NCI-H526 treated with DMSO at 0.1 percent for 48 hours (cell line): ENCODE measurements at regions not wholly inside any gene's neighbourhood (a gene's known extent, or its start where the extent isn't known, plus 50 kb on each side); places are given as distances from the start of the nearest gene placed in this dataset.
A peak's percentile ranks its signal among the peaks of the same experiment; 100 is the strongest.
"Not testable (repeated sequence)": the region's sequence is repeated elsewhere in the genome, so short reads cannot be mapped to it uniquely, and the experiment has no call there.

Experiments used
- DNase-seq: peaks from one replicate; lab custom pipeline; 2025; lab: John Stamatoyannopoulos, UW

DNA sequence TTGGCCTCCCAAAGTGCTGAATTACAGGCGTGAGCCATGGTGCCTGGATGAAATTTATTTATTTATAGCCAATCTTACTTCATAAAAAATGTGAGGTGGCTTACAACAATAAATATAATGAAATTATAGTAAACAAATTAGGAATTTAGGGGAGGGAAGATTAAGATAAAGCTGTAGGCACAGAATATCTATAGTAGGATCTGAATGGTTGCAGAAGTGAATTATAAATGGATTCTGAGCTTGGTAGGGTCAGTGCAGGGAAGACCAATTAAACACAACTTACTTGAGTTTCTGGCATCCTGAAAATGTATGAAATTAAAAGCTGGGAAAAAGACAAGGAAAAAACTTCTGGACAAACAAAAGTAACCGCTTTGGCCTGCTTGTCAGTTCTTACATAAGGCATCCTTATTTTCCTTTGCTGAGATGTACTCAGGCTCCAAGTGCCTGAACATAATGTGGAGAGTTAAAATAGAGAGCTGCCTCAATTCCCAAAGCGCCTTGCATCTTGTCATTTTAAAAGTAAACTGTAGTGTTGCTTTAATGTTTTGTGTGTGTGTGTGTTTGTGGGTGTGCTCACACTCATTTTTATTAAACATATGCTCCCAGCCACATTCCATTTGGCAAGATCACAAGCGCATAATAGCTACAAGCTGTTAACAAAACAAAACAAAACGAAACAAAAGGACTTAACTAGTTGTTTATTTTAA is 247.3 kb downstream of the S1PR1 start:
- DNase-seq = no peak

DNA sequence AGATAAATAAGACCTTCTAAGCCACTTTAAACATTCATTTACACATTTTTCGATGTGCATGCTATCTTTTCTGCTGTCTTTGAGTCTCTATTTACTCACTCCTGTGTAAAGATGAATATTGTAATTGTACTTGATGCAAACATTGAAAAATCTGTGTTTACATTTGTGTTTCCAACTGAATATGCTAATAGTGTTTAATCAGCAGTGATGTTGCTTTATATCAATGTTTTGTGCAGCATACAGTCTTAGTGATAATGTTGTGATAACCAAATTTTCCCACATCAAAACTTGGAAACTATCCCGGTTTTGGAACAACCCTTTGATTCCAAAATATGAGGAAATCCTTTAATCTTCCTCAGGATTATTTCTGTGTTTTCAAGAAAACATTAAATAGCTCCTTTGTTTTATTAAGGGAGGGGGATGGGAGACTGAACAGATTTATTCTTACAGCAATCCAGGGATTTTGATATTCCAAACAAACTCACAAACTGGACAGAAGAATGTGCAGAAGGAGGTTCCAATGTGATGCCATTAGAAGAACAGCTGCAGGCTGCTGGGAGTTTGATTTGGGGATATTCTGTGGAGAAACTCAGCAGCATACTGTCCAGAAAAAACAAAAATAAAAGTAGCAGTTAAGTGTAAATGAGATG is 248.0 kb downstream of the S1PR1 start:
- DNase-seq = peak; percentile 61

DNA sequence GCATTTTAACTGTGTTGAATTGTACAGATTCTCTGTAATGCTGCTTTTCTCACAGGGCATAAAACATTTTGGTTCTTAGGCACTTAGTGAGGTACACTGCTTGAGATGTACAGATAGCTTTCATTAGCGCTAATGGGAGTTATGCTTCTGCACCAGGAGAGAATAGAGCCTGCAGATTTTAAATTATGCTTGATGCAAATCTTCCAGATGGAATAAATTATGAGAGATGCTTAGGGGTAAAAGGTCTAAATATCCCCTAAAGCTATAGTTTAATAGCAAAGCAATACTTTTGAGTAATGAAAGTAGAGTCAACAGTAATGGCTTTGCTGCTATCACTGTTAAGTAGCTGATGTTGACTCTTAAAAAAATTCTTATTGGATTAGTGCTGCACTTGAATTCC is 248.9 kb downstream of the S1PR1 start:
- DNase-seq = peak; percentile 30

DNA sequence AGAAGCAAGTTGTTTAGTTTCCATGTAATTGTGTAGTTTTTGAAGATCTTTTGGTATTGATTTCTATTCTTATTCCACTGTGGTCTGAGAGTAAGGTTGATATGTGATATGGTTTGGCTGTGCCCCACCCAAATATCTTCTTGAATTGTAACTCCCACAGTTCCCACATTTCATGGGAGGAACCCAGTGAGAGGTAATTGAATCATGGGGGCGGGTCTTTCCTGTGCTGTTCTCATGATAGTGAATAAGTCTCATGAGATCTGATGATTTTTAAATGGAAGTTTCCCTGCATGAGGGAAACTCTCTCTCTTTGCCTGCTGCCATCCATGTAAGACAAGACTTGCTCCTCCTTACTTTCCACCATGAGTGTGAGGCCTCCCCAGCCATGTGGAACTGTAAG is 255.3 kb downstream of the S1PR1 start:
- DNase-seq = not testable (repeated sequence)

- DNase-seq = not testable (repeated sequence)
Measured at GRCh38 chr1:101493920-101494319, 257.1 kb downstream of the S1PR1 start.

DNA sequence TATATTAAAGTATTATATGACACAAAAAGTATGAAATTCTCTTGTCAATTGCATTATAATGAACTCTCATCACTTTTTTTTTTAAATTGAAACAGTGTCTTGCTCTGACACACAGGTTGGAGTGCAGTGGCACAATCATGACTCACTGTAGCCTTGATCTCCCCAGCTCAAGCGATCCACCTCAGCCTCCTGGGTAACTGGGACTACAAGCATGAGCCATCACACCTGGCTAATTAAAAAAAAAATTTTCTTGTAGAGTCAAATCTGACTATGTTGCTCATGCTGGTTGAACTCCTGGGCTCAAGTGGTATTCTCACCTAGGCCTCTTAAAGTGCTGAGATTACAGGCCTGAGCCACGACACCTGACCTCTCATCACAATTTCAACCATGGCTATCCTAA is 259.3 kb downstream of the S1PR1 start:
- DNase-seq = no peak

DNA sequence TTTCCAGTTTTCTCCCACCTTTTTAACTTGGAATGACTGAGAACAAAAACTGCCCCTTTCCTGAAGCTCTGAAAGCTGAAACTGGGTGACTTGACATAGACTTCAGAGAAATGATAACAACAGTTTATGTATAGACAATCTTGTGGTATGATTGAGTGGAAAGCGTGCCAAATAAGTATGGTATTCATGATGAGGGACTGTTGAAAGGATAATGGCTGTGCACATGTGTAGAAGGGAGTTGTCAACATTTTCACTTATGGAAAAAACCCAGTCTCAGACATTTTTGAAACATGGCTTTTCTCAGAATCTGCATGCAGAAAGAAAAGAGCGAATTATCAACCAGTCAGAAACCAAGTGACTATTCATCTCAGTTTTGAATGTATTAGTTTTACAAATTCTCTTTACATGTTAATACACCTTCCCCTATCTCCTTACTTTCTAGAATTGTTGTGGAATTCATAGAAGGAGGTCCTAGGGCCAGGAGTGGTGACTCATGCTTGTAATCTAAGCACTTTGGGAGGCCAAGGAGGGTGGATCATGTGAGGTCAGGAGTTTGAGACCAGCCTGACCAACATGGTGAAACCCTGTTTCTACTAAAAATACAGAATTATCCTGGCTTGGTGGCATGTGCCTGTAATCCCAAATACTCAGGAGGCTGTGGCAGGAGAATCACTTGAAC is 261.2 kb downstream of the S1PR1 start:
- no peak for DNase-seq

DNA sequence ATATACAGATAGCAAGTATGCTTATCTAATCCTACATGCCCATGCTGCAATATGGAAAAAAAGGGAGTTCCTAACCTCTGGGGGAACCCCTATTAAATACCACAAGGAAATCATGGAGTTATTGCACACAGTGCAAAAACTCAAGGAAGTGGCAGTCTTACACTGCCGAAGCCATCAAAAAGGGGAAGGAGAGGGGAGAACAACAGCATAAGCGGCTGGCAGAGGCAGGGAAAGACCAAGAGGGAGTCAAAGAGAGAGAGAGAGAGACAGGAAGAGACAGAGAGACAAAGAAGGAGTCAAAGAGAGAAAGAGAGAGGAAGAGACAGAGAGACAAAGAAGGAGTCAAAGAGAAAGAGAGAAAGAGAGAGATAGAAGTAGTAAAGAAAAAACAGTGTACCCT is 267.3 kb downstream of the S1PR1 start:
- not testable (repeated sequence) for DNase-seq

DNA sequence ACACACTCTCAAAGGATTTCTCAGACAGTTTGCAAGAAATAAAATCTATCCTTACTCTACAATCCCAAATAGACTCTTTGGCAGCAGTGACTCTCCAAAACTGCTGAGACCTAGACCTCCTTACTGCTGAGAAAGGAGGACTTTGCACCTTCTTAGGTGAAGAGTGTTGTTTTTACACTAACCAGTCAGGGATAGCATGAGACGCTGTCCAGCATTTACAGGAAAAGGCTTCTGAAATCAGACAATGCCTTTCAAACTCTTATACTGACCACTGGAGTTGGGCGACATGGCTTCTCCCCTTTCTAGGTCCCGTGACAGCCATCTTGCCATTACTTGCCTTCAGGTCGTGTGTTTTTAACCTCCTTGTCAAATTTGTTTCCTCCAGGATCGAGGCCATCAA is 268.4 kb downstream of the S1PR1 start:
- DNase-seq = not testable (repeated sequence)

GRCh38 chr1:101506541-101507164 is 269.8 kb downstream of the S1PR1 start:
- DNase-seq = peak; percentile 33

DNA sequence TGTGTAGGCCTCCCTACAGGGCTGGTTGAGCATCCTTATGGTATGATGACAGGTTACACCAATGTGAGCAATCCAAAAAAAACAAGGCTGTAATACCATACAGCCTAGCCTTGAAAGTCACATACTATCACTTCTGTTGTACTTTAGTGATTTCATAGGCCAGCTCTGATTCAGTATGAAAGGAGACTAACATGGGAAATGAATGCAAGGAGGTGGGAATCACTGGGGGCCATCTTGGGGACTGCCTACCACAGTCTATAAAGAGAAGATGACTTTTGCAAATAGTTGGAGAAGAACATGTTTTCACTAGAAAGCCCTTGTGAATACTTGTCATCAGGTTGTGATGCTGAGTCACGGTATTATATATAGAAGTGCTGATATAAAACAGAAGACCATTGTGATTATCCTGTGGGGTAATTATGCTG is 270.7 kb downstream of the S1PR1 start:
- DNase-seq = no peak

GRCh38 chr1:101508913-101509312 is 272.1 kb downstream of the S1PR1 start:
- no peak for DNase-seq

DNA sequence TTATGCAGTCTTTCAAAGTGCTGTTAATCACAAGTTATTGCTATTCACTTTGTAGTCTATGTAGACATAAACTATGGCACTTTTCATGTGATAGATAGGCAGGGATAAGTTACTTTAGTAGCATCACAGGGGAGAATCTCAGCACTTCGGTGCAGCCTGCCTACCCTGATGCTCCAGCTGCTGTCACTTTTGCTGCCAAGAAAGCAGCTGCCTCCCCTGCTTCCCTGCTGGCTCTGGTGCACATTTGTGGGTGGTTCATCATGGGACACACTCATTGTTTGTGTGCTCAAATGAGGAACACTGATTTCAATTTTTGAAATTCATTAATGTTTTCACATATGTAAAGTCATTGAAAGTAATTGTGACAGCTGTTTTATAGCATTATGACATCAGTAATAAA is 272.6 kb downstream of the S1PR1 start:
- no peak for DNase-seq

DNA sequence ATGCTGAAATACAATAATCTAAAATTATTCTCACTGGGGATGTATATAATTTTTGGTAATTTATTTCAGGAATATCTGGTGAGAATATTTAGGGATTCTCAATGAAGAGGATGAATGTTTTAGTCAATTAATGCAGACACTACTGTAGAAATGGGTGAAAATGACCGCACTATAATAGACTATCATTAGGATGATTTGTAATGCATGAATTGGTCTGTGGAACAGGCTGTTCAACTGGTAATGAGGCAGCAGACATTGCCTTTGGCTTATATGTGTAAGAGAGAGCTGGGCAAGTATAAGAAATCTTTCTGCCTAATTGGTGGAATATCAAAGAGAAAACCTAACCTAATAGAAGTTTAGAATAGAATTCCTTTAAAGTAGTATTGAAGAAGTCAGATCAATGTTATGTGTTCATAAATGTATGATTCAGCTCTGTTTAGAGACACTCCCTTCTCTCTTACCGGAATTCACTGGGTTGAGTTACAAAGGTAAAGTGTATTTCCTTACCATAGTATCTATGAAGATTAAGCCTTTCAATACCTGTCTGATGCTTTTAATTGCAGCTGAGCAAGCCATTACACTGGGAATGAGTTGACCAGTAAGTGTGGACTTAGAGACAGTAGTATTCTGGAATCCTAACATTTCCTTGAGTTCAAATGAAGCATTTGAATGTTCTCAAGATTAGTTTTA is 274.5 kb downstream of the S1PR1 start:
- peak; percentile 2 for DNase-seq

- DNase-seq = peak; percentile 27
Measured at GRCh38 chr1:101520302-101520701, 283.5 kb downstream of the S1PR1 start.

GRCh38 chr1:101522486-101522885 is 285.7 kb downstream of the S1PR1 start:
- no peak for DNase-seq

DNA sequence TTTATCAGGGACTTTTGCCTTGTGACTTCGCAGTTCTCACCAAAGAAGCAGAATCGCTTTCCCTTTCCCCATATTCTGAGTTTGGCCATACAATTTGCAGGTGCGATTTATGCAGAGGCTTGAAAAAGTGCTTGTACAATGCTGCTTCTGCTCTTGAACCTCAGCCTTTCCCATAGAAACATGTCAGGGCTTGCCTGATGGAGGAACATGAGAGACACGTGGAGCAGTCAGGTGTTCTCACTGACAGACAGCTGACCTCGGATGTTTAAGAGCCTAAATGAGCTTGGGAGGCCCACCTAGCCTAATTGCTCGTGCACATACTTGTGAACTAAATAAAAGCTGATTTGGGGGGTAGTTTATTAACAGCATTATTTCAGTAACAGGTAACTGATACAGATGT is 290.0 kb downstream of the S1PR1 start:
- DNase-seq = peak; percentile 7

- no peak for DNase-seq
Measured at GRCh38 chr1:101532377-101532776, 295.6 kb downstream of the S1PR1 start.

GRCh38 chr1:101540161-101540560 is 303.3 kb downstream of the S1PR1 start:
- no peak for DNase-seq

GRCh38 chr1:101546885-101547284 is 310.1 kb downstream of the S1PR1 start:
- DNase-seq = no peak

DNA sequence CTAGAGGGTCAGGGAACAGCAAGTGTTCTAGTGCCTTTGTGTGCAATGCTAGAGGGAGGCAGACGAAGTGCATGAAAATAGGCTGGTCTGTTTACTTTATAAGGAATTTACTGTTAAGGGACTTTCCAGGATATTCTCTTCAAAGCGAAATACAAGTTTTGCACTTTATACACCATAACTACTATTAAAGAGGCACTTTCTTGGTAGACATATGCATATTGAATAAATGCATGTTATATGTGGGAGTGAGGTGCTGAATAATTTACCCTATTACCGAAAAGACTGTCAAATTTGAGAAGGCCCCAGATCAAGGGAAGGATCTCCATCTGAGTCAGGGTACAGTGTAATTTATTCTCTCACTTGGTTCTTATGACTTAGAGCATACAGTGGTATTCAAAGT is 310.5 kb downstream of the S1PR1 start:
- DNase-seq = no peak

DNA sequence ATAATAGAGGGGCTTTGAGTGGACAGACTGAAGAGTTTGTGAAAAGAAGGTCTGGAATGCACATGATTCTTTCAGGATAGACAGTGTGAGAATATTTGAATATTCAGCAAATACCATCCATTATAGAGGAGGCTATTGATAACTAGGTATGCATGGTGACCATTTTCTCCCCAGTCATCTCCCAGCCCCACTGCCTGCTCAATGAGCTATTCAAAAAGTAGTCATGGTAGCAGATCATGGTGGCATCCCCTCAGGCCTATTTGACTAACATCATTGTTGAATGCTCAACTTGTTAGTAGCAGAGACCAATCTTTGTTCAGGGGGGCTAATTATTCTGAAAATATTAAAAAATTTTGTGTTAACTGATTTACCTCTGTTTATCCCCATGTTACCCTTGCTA is 311.6 kb downstream of the S1PR1 start:
- no peak for DNase-seq
